GM21381 (cell line): ENCODE measurements at regions not wholly inside any gene's neighbourhood (a gene's known extent, or its start where the extent isn't known, plus 50 kb on each side); places are given as distances from the start of the nearest gene placed in this dataset.
"Not testable (repeated sequence)": the region's sequence is repeated elsewhere in the genome, so short reads cannot be mapped to it uniquely, and the experiment has no call there.

Experiments used
- ATAC-seq: cut with Tn5 transposase; IDR thresholded peaks from one replicate; pipeline ENCODE4 v1.9.1; 2021; ENCODE audit warnings: mild to moderate bottlenecking, moderate library complexity; ENCODE audit not compliant: unreplicated experiment

DNA sequence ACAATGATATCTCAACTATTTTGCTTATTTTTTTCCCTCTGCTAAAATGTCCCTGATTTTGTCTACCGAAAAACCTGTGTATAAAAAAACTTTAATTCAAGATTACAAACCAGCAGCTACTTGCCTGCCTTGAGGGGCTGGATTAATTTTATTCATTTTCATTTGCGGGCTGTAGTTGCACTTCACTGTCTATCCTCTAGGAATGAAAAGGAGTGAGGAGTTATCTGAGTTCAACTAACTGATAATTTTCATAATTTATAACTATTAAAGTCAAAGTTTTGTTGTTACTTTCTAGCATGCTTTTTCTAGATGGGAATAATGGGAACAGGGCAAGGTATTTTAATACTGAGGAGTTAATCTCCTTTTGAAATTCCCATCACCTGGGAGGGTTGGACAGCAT lies 50.3 kb upstream of the AGTPBP1 start:
- ATAC-seq = not testable (repeated sequence)

DNA sequence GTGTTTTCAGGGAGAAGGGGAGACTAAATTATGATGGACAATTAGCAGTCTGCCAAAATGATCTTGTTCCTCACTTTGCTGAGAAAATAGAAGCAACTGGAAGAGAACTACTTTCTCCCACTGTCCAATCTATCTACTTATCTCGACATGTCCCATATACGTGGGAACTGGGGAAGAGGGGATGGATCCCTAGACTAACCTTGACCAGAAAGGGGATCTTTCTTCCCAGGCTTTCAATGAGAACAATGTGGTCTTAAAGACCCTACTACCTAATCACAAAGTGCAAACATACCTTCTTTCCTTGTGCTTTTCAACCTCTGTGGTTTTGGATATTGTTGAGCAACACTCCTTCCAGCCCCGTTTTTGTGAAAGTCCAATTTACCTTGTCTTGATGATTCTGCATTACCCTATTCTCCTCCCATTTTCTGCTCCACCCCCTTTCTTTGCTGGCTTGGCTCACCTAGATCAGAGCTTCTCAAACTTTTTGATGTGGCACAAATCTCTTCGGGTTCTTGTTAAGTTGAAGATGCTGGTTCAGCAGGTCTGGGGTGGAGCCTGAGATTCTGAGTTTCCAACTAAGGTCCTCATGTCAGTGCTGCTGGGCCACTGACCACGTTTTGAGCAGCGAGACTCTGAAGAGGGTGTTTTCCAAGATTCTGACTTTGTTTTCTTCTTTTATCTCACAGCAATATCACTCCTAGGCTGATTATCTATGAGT lies 61.4 kb upstream of the AGTPBP1 start:
- ATAC-seq = not testable (repeated sequence)

- not testable (repeated sequence) for ATAC-seq
These were observed 63.0 kb upstream of the AGTPBP1 start for GRCh38 chr9:85804847-85805133.

- peak; percentile 69 for ATAC-seq
These were observed 63.6 kb upstream of the AGTPBP1 start for GRCh38 chr9:85805134-85806005.

GRCh38 chr9:85808329-85808728 lies 66.6 kb upstream of the AGTPBP1 start:
- ATAC-seq = not testable (repeated sequence)

DNA sequence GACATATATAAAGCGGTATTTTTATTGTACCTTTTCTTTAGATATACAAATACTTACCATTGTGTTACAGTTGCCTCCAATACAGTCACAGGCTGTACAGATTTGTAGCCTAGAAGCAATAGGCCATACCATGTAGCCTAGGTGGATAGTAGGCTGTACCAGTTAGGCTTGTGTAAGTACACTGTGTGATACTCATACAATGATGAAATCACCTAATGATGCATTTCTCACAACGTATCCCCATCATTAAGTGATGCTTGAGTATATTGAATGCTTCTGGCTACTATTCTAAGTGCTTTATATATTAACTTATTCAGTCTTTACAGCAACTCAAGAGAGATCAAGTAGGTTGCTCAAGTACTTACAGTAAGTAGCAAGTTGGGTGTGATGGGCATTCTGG lies 71.6 kb upstream of the AGTPBP1 start:
- not testable (repeated sequence) for ATAC-seq

GRCh38 chr9:85814800-85815199 lies 73.0 kb upstream of the AGTPBP1 start:
- ATAC-seq = not testable (repeated sequence)

GRCh38 chr9:85818971-85819370 lies 77.2 kb upstream of the AGTPBP1 start:
- ATAC-seq = not testable (repeated sequence)

GRCh38 chr9:85820598-85820997 lies 78.8 kb upstream of the AGTPBP1 start:
- ATAC-seq = not testable (repeated sequence)

DNA sequence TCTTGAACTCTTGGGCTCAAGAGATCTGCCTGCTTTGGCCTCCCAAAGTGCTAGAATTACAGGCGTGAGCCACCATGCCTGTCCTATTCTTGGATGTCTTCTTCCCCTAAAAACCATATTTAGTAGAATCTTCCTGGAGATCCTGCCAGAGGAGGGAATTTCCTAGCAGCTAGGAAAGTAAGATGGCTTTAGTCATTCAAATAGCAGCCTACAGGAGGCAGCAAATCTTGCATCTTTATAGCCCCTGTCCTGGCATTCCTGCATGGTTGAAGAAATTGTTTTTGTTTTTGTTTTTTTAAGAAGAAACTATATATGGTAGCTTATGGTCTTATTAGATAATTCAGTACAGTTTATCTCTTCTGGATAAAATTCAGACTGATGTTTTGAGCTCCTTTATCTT lies 83.2 kb upstream of the AGTPBP1 start:
- ATAC-seq = not testable (repeated sequence)

DNA sequence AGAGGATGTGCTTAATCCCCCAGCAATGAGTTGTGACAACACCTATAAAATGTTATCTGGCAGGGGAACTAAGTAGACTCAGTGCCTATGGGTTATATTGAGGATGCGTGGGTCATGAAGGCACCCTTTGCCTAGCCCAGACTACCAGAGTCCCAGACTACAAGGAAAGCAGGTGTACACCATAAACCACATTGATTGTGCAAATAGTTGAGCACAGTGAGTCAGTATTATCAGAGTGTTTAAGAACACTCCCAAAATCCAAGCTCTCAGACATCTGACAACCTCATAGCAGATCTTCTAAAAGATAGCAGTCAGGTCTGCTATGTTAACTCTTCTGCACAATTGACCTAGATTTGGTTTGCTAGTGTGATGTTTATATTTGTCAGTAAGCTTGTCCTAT lies 92.8 kb upstream of the AGTPBP1 start:
- ATAC-seq = not testable (repeated sequence)

DNA sequence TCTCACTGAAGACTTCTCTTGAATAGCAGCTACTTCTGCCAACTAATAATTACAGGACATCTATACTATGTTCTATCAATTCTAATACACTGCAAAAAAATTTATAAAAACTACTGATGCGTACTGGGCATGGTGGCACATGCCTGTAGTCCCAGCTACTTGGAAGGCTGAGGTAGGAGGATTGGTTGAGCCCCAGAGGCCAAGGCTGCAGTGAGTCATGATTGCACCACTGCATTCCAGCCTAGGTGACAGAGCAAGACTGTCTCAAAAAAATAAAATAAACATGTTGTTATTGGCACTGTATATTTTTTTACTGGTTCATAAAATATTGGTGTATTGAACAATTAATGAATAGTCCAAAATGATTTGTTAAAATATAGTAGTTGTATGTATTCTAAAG lies 97.0 kb upstream of the NAA35 start:
- not testable (repeated sequence) for ATAC-seq

GRCh38 chr9:85847782-85848181 lies 93.2 kb upstream of the NAA35 start:
- not testable (repeated sequence) for ATAC-seq

- ATAC-seq = no peak
These were observed 82.7 kb upstream of the NAA35 start for GRCh38 chr9:85858056-85858750.

GRCh38 chr9:85859765-85860164 lies 81.2 kb upstream of the NAA35 start:
- ATAC-seq = no peak

DNA sequence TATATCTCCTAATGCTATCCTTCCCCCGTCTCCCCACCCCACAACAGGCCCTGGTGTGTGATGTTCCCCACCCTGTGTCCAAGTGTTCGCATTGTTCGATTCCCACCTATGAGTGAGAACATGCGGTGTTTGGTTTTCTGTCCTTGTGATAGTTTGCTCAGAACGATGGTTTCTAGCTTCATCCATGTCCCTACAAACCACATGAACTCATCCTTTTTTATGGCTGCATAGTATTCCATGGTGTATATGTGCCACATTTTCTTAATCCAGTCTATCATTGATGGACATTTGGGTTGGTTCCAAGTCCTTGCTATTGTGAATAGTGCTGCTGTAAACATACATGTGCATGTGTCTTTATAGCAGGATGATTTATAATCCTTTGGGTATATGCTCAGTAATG lies 79.1 kb upstream of the NAA35 start:
- not testable (repeated sequence) for ATAC-seq

DNA sequence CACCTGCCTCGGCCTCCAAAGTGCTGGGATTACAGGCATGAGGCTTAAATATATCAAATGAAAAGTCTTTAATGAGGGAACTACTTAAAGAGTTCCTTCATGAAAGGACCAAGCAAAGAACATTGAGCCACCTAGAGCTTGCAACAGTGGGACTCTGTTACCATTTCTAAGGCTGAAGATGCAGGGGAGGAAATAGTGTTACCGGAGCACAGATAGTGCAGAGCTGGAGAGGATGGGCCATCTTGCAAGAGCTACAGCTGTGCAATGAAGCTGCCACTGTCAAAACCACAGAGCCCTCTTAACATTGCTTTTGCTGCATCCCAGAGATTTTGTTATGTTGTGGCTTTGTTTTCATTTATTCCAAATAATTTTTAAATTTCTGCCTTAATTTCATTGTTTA lies 77.1 kb upstream of the NAA35 start:
- no peak for ATAC-seq

DNA sequence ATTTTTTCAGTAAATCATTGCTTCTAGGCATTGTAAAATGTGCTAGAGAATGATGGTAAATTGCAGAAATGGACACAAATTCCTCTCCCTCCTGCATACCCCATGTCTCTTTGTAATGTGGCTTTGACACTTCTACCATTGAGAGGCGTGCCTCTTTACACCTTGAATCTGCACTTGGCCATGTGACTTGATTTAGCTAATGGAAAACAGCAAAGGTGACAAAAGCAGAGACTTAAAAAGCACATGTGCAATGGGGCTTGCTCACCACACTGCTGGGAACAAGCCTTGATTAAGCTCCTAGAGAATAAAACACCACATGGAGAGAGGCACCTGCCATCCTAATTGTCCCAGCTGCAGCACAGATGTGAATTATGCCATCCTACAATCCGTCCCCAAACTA lies 69.9 kb upstream of the NAA35 start:
- ATAC-seq = no peak

DNA sequence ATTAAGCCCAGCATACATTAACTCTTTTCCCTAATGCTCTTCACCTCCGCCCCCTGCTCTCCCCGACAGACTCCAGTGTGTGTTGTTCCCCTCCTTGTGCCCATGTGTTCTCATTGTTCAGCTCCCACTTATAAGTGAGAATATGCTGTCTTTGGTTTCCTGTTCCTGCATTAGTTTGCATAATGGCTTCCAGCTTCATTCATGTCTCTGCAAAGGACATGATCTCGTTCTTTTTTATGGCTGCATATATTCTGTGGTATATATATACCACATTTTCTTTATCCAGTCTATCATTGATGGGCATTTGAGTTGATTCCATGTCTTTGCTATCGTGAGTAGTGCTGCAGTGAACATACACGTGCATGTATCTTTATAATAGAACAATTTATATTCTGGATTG lies 69.3 kb upstream of the NAA35 start:
- ATAC-seq = not testable (repeated sequence)

- no peak for ATAC-seq
These were observed 68.5 kb upstream of the NAA35 start for GRCh38 chr9:85872463-85872862.

- no peak for ATAC-seq
These were observed 64.3 kb upstream of the NAA35 start for GRCh38 chr9:85876628-85877027.
